CD14-positive monocyte (primary cell): ENCODE measurements at regions not wholly inside any gene's neighbourhood (a gene's known extent, or its start where the extent isn't known, plus 50 kb on each side); places are given as distances from the start of the nearest gene placed in this dataset.
A peak's percentile ranks its signal among the peaks of the same experiment; 100 is the strongest.

Experiments
- DNase-seq, 3 donors: peaks; one replicate each; pipeline ENCODE4 v3.0.0-alpha.2; 2011 to 2022
- H2AFZ ChIP-seq: 2 replicates; pipeline ENCODE4 v1.6.0; 2012; ENCODE audit warnings: mild to moderate bottlenecking, low read depth, low read length, inconsistent platforms; ENCODE audit not compliant: insufficient read depth, poor library complexity, severe bottlenecking
- H3K27ac ChIP-seq, 2 donors: 1 replicate in 1 of 2; 2 replicates in 1 of 2; pipeline ENCODE4 v1.5.1; 2012 to 2013; ENCODE audit warnings: low read length in 2 of 2, control low read depth in 1 of 2, inconsistent platforms in 1 of 2, low read depth in 1 of 2, mild to moderate bottlenecking in 1 of 2
- H3K27me3 ChIP-seq, 2 donors: one replicate each; pipeline versions ENCODE4 v1.6.0 to v1.6.1; 2011 to 2013; ENCODE audit warnings: low read length in 2 of 2; ENCODE audit not compliant: control insufficient read depth in 2 of 2, insufficient read depth in 2 of 2
- H3K36me3 ChIP-seq, 2 donors: replicated peaks in 1 of 2; 1 replicate in 1 of 2; 2 replicates in 1 of 2; pipeline versions ENCODE4 v1.5.1 to v1.6.1; 2012 to 2013; ENCODE audit warnings: low read length in 2 of 2, control low read depth in 1 of 2, inconsistent platforms in 1 of 2, mild to moderate bottlenecking in 1 of 2; ENCODE audit not compliant: insufficient read depth in 2 of 2, control insufficient read depth in 1 of 2
- H3K4me1 ChIP-seq, 2 donors: 1 replicate in 1 of 2; 2 replicates in 1 of 2; pipeline versions ENCODE4 v1.5.1 to v1.6.1; 2012 to 2013; ENCODE audit warnings: low read length in 2 of 2, control low read depth in 1 of 2, inconsistent platforms in 1 of 2, mild to moderate bottlenecking in 1 of 2, moderate library complexity in 1 of 2; ENCODE audit not compliant: insufficient read depth in 2 of 2, control insufficient read depth in 1 of 2
- H3K4me2 ChIP-seq: replicated peaks from 2 replicates; pipeline ENCODE3; 2012; ENCODE audit warnings: low read length, moderate library complexity, mild to moderate bottlenecking; ENCODE audit not compliant: poor library complexity, severe bottlenecking; ENCODE audit errors: extremely low read depth
- H3K4me3 ChIP-seq, 3 experiments: fragments of 200-600 bp in 1 of 3; sonication (generic) in 1 of 3; replicated peaks in 1 of 3; 1 replicate in 2 of 3; 2 replicates in 1 of 3; pipeline ENCODE4 v1.5.1; 2011 to 2013; ENCODE audit warnings: low read length in 3 of 3, mild to moderate bottlenecking in 3 of 3, control low read depth in 2 of 3, low read depth in 2 of 3, inconsistent platforms in 1 of 3, moderate library complexity in 1 of 3
- H3K79me2 ChIP-seq: 2 replicates; pipeline ENCODE4 v1.6.0; 2012; ENCODE audit warnings: mild to moderate bottlenecking, control low read depth, inconsistent platforms, low read length, moderate library complexity; ENCODE audit not compliant: insufficient read depth
- H3K9ac ChIP-seq: 2 replicates; pipeline ENCODE4 v1.6.0; 2017; ENCODE audit warnings: low read length, mild to moderate bottlenecking; ENCODE audit not compliant: insufficient read depth, poor library complexity, severe bottlenecking
- H3K9me3 ChIP-seq, 2 donors: replicated peaks in 1 of 2; 1 replicate in 1 of 2; 2 replicates in 1 of 2; pipeline versions ENCODE4 v1.5.1 to v1.6.1; 2012 to 2013; ENCODE audit warnings: low read length in 2 of 2, control low read depth in 1 of 2; ENCODE audit not compliant: control insufficient read depth in 1 of 2, insufficient read depth in 1 of 2
- H4K20me1 ChIP-seq: 2 replicates; pipeline ENCODE4 v1.6.0; 2012; ENCODE audit warnings: mild to moderate bottlenecking, low read length, control low read depth, moderate library complexity; ENCODE audit not compliant: insufficient read depth
- H3K27ac Mint-ChIP-seq, 7 donors: one replicate each; pipeline ENCODE4 v1.8.0; 2020; ENCODE audit warnings: mild to moderate bottlenecking in 7 of 7, mixed read lengths in 7 of 7, moderate library complexity in 6 of 7, inconsistent platforms in 2 of 7
- H3K27me3 Mint-ChIP-seq, 3 donors: one replicate each; pipeline ENCODE4 v1.8.0; 2021 to 2022; ENCODE audit warnings: low read depth in 3 of 3, mild to moderate bottlenecking in 3 of 3, mixed read lengths in 3 of 3, moderate library complexity in 3 of 3, inconsistent platforms in 1 of 3
- H3K36me3 Mint-ChIP-seq, 2 donors: one replicate each; pipeline ENCODE4 v1.8.0; 2020; ENCODE audit warnings: mixed read lengths in 2 of 2, inconsistent platforms in 1 of 2, mild to moderate bottlenecking in 1 of 2
- H3K4me1 Mint-ChIP-seq: one replicate; pipeline ENCODE4 v1.8.0; 2020; ENCODE audit warnings: mild to moderate bottlenecking, mixed read lengths
- H3K4me3 Mint-ChIP-seq, 2 donors: one replicate each; pipeline ENCODE4 v1.8.0; 2020; ENCODE audit warnings: mild to moderate bottlenecking in 2 of 2, mixed read lengths in 2 of 2, moderate library complexity in 1 of 2
- H3K9me3 Mint-ChIP-seq, 7 donors: one replicate each; pipeline ENCODE4 v1.8.0; 2020 to 2022; ENCODE audit warnings: mixed read lengths in 7 of 7, mild to moderate bottlenecking in 6 of 7, moderate library complexity in 6 of 7, inconsistent platforms in 2 of 7
- WGBS: methylation state at CpG from one replicate; pipeline ENCODE4 v1.1.5; 2013; ENCODE audit warnings: missing lambda C conversion rate; ENCODE audit not compliant: insufficient coverage; 5-methylcytosine and 5-hydroxymethylcytosine counted together
- intact Hi-C, 2 donors: fragments of 100-400 bp; cut with micrococcal nuclease; formaldehyde crosslinking; loops; one replicate each; pipeline versions ENCODE4 v1.15.0 to v1.15.1; 2023
- TF ChIP-seq, protein P1 (sequence below): fragments of 200-600 bp; IDR thresholded peaks from one replicate; pipeline ENCODE4 v1.8.0; 2022; ENCODE audit warnings: antibody characterized with exemption, mild to moderate bottlenecking

DNA sequence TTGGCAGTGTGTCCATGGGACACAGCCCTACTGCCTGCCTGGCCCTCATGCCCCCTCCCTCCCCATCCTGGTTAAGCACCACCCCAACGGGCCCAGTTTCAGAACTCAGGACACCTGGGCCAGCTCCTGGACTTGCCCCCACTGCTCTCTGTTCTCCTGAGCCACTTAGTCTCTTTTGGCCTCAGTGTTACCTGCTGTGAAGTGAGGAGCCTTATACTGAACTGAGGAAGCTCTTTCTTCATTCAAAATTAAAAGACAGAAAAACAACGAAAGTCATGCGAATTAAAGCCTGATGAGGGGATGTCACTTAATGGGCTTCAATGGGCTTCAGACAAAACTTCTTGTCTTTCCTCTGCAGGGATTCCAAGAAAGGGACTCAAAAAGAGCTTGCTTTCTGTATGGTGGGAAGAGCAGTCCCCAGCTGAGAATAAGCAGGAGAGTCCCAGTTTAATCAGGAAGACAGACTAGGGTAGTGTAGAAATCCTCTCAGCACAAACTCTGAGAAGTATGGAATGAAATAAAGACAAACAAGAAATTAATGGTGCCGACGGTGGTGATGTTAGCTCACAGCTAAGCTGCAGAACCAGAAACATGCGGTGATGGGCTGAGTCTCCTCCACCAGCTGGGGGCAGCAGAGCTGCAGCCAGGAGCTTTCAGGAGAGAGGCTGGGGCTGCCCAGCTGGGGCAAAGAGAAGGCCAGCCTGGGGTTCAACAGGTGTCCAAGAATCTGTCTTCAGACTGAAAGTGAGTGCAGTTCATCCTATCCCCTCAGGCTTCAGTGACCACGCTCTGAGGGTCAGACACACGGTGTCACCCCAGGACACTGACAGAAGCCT, 101.0 kb downstream of the GGTLC2 start:
- Histone ChIP-seq H2AFZ (no peak overlapping the region), H3K4me3 (no peak overlapping the region), H4K20me1 (no peaks in the 10 kb centered on the region), H3K9ac (no peak overlapping the region), H3K36me3 (no peaks in the 10 kb centered on the region), H3K27ac (no peak overlapping the region), H3K79me2 (no peaks in the 10 kb centered on the region), H3K27me3 (no peaks in the 10 kb centered on the region), H3K9me3 (no peaks in the 10 kb centered on the region), H3K4me1 (no peaks in the 10 kb centered on the region), H3K4me2 (no peak overlapping the region)
- intact Hi-C loops, result loop anchor here in 1 of 2 donors (5.0 kb wide), 1 partner anchor 33 kb away; no protein-coding TSS in a partner anchor
- H3K4me1 Mint-ChIP-seq, result peaks cover 9% of the 10 kb centered on the region
- H3K36me3 Mint-ChIP-seq, result no peaks in the 10 kb centered on the region
- H3K9me3 Mint-ChIP-seq, result no peaks in the 10 kb centered on the region
- 46% methylated on average over 6 of the region's 8 CpGs for WGBS
- no peak overlapping the region for H3K4me3 Mint-ChIP-seq
- TF ChIP-seq, protein P1, sequence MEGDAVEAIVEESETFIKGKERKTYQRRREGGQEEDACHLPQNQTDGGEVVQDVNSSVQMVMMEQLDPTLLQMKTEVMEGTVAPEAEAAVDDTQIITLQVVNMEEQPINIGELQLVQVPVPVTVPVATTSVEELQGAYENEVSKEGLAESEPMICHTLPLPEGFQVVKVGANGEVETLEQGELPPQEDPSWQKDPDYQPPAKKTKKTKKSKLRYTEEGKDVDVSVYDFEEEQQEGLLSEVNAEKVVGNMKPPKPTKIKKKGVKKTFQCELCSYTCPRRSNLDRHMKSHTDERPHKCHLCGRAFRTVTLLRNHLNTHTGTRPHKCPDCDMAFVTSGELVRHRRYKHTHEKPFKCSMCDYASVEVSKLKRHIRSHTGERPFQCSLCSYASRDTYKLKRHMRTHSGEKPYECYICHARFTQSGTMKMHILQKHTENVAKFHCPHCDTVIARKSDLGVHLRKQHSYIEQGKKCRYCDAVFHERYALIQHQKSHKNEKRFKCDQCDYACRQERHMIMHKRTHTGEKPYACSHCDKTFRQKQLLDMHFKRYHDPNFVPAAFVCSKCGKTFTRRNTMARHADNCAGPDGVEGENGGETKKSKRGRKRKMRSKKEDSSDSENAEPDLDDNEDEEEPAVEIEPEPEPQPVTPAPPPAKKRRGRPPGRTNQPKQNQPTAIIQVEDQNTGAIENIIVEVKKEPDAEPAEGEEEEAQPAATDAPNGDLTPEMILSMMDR, result peak; percentile 62
- peak; percentile 15 to 36 (median 28) for DNase-seq
- peaks cover 8 to 12% (median 11%) of the 10 kb centered on the region in 3 donors for H3K27me3 Mint-ChIP-seq
- no peak overlapping the region for H3K27ac Mint-ChIP-seq

DNA sequence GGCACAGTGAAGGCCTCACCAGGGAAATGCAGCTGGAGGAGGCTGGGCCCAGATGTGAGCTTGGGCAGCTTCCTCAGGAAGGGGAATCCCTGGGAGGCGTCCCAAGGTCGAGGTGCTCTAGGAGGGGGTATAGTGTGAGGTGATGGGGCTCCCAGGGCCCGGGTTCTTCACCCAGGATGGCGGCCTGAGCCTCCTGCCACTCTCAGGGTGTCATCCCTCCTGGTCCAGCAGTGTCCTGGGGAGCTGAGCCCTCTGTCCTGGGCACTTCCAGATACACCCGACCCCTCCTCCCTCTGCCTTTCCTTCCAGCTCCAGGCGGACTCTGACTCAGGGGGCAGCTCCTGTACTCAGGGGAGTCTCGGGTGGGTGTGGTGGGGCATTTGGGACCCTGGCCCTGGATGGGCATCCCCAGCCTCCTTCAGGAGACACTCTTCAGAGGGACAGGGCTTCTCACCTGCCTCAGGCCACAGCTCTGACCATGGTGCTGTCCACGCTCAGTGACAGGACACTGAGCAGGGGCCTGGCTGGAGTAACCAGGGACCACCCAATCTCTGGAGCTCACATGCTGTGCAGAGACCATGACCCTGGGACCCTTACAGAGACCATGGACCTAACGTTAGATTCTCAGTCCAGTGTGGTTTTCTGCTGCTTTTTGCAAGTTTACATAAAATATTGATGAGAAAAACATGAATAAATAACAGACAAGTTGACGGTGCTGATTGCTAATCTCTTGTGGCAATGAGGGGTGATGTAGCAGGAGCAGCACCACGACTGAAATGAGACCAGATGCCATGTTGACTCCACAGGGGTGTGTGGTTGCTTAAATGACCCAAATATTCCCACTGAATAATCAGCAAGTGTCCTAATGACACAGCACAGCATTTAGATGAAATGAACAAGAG, 101.9 kb downstream of the GGTLC2 start:
- DNase-seq, result no peak
- 80% methylated on average over 5 of the region's 11 CpGs for WGBS
- TF ChIP-seq, protein P1, result no peak
- no peaks in the 10 kb centered on the region for H3K9me3 ChIP-seq
- Mint-ChIP-seq H3K36me3 (no peaks in the 10 kb centered on the region), H3K9me3 (no peaks in the 10 kb centered on the region), H3K27ac (no peak overlapping the region), H3K4me1 (peaks cover 9% of the 10 kb centered on the region), H3K4me3 (no peak overlapping the region), H3K27me3 (peaks cover 5 to 8% (median 6%) of the 10 kb centered on the region in 3 donors)
- H4K20me1 ChIP-seq, result no peaks in the 10 kb centered on the region
- no peaks in the 10 kb centered on the region for H3K4me1 ChIP-seq
- intact Hi-C loops, result loop anchor here in 1 of 2 donors (5.0 kb wide), 1 partner anchor 34 kb away; no protein-coding TSS in a partner anchor
- no peaks in the 10 kb centered on the region for H3K79me2 ChIP-seq
- no peaks in the 10 kb centered on the region for H3K36me3 ChIP-seq
- no peak overlapping the region for H2AFZ ChIP-seq
- H3K4me2 ChIP-seq, result no peak overlapping the region
- no peak overlapping the region for H3K4me3 ChIP-seq
- H3K27me3 ChIP-seq, result no peaks in the 10 kb centered on the region
- H3K27ac ChIP-seq, result no peak overlapping the region
- H3K9ac ChIP-seq, result no peak overlapping the region
